Activated CD8-positive, alpha-beta memory T cell treated with anti-CD3 and anti-CD28 coated beads, Interleukin-2, amount 50 U/mL, for 1 hour (primary cell): ENCODE measurements at regions not wholly inside any gene's neighbourhood (a gene's known extent, or its start where the extent isn't known, plus 50 kb on each side); places are given as distances from the start of the nearest gene placed in this dataset.

ENCODE experiments used
- DNase-seq: peaks from one replicate; pipeline ENCODE4 v3.0.0-alpha.2; 2020; ENCODE audit errors: extremely low read depth

DNA sequence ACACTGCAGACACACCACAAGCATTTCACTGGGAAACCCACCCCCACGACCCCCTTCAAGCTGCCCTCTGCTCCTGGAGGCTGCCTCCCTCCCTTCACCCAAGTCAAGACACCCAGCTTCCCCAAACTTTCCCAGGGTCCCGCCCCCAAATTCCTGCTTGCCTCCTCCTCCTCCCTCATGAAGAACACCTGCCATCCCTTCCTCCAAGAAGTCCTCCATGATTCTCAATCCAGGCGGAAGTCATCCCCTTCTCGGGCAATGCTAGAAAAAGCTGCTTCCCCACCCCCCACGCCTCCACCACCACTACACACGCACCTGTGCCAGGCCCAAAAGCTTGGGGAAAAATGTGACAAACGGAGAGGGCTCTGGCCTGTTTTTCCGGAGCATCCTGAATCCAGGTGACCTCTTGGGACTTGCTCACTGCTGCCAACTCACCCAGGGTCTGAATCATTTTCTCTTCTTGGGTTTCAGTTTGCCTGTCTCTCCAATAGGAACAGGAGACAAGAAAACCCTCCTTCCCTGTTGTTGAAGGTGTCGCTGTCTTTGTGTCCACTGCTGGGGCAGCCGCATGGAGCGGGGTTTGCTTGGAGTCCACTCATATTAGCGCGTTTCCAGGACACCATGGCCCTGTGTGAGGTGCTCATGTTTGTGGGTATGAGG lies 101.0 kb upstream of the CASZ1 start:
- no peak for DNase-seq

DNA sequence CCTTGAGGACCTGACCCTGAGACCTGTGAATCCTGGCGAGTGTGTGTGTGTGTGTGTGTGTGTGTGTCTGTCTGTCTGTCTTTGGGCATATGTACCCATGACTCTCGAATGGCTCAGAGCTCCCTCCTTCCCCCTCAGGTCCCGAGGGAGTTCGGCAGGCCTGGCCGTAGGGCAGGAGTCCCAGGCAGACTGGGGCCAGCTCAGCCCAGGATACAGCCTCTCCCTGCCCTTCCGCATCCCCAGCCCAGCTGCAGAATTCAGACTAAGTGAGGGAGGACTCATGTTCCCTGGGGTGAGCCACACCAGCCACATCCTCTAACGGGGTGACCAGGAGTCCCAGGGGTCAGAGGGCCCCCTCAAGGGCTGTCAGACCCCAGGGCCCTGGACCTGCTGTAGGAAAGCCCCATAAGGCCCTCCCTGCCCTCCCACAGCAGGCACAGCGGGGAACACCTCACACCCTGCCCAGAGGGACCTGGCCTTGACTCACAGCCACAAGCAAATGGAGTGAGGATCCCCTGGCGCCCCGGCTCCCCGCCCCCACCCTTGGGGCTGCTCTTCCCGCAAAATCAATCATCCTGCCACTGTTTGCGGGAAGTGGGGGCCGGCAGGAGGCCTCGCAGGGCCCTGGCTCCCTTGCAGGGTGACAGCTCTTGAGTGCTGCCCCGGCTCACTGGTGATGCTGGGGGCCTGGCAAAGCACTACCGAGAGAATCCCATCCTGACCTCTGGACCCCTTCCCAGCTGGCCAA lies 101.7 kb upstream of the CASZ1 start:
- no peak for DNase-seq

DNA sequence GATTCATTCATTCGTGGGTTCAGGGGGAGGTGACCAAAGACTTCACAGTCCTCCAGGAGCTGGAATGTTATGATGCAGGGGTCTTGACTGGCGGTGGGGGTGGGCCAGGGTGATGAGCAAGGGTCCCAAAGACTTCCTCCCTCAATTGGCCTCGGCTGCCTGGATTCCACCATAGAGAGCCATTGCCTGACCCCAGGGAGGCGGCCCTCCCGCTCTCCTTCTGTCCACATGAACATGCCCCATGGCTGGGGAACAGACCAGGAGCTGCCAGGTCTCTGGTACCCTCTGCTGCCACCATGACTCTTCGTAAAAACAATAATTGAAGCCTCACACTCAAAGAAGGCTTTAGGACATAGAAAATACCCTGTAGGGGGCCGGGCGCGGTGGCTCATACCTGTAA lies 102.5 kb upstream of the CASZ1 start:
- DNase-seq, result no peak

DNA sequence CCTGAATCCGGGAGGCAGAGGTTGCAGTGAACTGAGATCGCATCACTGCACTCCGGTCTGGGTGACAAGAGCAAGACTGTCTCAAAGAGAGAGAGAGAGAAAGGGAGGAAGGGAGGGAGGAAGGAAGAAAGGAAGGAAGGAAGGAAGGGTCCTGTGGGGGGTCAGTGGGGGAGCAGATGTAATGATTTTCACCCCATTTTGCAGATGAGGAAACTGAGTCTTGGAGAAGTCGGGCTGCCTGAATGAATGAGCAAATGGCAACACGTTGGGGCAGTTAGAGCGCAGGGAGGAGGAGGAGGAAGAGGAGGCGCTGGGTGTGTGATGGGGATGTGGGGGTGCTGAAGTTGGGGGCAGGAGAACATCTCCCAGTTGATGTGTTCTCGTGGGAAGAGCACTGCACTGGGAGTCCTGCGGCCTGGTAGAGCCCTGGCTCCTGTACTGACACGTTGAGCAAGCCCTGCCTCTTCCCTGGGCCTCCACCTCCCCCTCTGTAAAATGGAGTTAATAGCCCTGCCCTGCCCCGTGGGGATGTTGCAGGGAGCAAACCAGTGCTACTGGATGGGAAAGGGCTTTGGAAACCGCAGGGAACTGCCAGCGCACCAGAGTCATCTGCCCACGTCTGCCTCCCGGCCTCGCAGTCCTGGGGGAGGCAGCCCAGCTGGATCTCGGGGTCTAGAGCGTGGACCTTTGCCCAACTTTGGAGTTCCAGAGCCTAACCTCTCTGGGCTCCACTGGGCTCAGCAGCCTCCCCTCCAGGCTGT lies 103.2 kb upstream of the CASZ1 start:
- no peak for DNase-seq

DNA sequence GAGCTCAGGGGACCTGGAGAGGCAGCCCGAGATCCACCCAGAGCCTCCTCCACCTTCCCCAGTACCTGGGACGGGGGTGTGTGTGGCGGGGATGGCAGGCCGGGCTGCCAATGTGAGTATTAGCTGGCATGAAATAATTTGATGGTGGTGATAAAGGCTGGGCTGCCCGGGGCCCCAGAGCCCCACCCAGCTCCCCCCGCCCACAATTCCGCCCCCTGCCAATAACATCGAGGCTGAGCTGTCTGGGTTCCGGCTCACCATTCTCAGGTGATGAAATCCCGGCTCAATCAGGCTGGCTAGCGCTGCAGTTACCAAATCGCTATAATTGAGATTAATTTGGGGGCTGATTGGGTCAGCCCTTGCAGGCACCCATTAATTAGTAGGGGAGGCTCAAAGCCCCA lies 103.8 kb upstream of the CASZ1 start:
- DNase-seq, result no peak

DNA sequence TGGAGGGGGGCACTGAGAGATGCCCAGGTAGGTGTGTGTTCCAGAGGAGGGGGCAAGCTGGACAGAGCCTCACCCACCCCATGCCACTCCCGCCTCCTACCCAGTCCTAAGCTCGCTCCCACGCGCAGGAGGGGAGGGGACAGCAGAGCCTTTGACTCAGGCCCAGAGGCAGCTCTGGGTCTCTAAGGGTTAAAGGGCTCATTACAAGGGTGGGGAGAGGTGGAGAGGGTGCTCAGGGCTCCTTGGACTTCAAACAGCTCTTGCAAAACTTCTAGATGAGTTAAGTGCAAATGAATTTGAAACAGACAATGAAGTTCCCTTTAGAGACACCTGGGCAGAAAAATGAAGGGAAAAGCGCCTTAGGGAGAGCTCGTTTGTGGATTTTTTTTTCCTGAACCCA lies 104.2 kb upstream of the CASZ1 start:
- DNase-seq, result no peak

DNA sequence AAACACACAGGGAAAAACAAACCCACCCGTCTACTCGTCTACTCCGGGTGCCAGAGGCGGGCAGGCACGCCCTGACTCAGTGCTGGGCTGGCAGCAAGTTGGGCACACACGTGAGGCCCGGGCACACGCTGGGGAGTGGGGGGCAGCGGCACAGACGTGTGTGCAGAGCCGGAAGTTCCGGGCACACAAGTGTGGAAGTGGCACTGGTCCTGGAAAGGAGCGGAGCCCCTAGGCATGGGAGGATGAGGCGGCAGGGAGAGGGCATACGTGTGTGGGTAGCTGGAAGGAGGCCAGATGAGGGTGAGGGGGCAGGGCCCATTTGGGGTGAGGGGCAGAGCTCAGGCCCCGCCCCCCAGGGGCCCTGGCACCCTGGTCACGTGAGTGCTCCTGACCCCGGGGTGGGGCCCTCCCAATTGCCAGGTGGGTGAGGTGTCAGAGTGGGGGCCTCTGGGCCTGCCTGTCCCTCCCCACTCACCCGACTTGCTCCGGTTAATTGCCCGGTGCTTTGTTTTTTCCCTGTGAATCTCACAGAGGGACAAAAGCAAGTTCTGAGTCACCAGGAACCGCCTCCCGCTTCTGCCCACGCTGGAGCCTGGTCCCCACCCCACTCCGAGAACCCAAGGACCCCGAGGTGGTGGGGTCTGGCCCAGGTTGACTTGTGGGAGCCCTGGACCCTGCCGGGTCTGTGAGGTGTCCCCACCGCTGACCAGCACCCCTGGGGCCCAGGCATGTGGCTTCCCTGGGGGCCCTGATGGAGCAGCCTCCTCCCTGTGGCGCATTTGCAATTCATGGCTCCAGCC lies 104.8 kb upstream of the CASZ1 start:
- no peak for DNase-seq

DNA sequence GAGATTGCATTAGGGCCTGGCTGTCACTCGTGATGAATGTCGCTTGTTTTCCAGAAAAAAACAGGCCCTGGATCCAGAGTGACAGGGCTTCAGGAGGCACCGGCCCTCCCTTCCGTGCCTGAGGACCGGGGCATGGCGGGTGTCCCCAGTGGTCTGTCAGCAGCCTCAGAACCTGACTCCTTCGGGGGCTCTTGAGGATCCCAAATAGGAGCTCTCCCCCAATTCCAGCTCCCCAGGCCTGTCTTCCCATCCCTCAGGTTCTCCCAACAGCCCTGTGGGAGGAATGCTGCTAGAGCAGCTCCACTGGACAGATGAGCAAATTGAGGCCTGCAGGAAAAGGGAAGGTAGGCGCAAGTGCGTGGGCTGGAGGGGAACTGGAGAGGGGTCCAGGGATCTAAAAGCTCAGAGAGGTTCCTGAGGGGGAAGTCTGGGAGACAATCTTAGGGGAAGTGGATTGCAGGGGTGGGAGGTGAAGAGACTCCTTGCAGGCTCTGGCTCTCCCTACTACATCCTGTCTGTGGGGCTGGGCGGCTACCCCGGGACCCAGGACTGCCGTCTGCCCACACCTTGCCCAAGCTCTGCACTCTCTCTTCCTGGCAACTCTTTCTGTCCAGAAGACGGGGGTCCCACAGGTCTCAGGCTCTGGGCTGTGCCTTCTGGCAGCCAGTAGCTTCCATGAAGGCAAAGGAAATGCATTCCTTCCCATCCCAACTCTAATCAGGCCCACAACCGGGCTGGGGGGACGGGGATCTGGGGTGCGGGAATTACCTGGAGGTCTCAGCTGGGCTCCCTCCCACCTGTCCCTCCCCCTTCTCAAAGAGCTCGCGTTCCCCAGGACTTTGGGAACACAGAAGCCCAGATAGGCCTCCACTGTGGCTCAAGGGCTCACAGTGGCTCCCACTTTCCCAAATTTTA lies 105.7 kb upstream of the CASZ1 start:
- DNase-seq, result no peak

DNA sequence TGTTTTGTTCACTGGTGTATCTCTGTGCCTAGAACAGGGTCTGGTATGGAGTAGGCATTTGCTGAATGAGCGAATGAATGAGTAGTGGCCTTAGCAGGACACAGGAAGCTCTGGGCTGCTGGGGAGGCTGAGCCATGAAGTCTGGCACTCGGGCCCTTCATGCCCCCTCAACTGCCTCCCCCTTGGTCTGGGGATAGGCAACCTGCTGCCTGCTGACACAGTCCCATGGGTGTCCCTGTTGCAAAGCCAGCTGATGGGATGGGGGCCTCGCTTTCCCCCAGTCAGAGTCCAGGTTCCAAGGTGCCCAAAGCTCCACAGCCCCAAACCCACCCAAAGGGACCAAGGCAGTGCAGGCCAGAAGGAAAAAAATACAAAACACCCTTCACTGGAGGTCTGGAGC lies 107.0 kb upstream of the CASZ1 start:
- DNase-seq, result no peak

DNA sequence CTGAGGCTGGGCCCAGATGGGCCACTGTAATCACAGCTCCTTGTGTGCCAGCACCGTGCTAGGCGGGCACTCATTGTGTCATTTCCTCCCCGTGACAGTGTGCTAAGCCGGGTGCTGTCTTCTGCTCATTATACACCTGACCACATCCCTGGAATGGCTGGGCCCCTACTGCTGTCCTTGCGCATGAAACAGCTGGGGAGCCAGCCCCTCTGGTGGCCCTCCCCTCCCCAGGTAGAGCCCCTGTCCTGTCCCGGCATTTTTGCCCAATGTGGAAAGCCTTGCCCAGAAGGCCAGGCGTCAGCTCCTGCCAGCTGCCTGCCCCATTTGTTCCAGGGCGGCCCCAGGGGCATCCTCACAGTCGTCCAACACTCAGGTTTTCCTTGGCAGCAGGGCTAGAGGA lies 107.4 kb upstream of the CASZ1 start:
- DNase-seq, result no peak

DNA sequence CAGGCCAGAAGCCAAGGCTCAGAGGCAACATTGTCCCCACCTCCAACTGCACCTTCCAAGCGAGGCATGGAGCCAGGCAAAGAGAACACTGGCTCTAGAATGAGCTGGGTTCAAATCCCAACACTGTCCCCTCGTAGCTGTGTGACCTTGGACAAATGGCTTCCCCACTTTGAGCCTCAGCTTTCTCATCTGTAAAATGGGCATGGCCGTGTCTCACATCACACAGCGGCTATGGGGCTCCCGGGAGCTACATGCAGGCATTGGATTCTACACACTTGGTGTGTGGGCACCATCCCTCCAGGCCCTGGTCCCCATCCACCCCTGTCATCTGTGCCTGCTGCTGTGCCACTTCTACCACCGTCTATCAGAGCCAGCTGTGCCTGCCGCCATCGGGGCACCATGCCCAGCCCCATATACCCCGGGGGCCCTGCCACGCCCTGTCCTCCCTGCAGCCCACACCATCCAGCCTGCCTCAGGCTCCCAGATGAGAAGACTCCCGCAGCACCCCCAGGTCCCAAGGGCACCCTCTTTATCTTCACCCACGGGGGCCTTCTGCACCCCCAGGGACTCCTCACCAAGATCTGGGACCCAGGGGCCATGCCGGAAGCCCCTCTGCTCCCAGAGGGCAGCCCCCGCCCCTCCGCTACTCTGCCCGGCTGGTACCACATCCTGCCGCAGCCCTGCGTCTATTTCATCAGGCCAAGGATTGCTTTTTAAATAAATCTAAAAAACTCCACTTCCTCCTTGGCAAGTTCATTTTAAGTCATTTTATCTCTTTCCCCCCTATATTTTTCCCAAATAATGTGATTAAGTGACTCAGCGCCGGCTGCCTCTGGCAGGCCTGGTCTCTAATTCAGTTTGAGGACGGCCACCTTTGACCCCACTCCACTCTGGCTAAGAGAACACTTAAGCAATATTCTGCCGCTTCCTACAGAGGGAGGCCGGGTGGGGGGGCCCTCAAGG lies 107.8 kb upstream of the TARDBP start:
- DNase-seq, result no peak

DNA sequence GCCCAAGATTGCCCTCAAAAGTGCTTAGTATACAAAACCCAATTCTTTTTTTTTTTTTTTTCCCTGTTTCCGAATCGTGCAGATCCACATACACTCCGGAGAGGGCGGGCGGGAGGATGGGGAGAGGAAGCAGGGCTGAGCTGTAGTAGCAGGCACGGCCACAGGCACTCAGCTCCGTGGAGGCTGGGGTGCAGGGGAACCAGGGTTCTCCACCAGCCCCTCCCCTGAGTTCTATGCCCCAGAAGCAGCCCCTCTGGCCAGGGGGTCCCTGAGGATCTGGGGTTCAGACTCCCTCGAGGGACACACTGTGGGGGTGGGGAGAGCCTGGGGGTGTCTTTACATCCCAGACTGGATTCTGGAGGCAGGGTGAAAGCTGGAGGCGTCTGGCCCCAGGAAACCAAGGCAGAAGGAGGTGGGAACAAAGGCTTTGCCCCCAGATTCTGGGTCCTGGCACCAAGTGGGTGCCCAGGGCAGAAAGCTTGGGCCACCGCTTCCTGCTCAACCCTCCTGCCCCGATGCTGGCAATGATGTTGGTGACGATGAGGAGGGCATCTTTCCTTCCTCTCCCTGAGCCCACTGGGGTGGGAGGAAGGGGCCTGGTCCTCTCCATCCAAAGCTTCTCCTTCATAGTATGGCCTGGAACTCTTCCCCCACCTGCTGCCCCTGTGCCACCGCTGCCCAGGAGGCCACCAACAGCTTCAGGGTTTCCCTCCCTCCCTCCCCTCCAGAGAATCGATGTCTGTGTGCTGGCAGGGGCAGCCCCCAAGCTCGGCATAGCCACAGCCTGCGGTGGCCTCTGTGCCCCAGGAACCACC lies 106.4 kb upstream of the TARDBP start:
- no peak for DNase-seq

DNA sequence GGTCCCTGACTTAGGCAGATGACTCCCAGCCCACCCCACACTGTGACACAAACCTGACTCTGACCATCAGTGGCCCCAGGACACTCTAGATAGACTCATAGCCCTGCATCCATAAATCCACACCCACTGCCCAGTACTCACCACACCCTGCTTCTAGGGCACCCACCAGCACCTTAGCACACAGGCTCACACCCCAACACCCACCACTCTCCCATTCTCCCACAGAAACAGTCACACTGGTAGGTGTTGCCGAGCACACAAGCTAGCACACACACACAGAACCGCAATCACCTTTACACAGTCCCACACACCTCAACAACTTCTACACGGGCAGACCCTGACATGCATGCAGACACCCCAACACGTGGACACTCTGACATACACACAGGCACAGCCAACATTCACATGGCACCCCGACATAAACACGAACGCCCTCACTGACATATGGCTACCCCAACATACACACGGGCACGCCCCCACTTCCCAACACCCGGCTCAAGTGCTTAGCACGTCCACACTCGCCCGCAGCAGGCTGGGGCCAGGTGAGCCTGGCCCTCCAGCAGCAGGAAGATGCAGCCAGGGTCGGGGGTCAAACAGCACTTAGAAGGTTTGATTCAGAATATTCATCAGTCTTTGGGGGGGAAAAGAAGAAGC lies 105.5 kb upstream of the TARDBP start:
- DNase-seq, result no peak

DNA sequence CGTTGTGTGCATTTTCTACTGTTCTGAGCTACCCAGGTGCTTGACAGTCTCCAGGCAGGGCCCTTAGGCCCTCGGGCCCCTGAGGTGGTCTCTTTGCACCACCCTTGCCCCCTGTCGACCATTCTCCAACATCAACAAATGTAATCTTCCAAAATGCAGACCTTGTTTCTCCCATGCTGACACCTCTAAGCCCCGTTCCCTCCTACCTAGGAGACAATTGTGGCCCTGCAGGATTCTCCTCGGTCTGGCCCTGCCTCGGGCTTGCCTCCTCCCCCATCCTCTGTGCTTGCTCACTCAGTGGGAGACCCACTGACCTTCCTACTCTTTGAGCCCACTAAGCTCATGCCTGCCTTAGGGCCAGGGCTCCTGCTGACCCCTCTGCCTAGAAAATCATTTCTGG lies 104.2 kb upstream of the TARDBP start:
- no peak for DNase-seq

DNA sequence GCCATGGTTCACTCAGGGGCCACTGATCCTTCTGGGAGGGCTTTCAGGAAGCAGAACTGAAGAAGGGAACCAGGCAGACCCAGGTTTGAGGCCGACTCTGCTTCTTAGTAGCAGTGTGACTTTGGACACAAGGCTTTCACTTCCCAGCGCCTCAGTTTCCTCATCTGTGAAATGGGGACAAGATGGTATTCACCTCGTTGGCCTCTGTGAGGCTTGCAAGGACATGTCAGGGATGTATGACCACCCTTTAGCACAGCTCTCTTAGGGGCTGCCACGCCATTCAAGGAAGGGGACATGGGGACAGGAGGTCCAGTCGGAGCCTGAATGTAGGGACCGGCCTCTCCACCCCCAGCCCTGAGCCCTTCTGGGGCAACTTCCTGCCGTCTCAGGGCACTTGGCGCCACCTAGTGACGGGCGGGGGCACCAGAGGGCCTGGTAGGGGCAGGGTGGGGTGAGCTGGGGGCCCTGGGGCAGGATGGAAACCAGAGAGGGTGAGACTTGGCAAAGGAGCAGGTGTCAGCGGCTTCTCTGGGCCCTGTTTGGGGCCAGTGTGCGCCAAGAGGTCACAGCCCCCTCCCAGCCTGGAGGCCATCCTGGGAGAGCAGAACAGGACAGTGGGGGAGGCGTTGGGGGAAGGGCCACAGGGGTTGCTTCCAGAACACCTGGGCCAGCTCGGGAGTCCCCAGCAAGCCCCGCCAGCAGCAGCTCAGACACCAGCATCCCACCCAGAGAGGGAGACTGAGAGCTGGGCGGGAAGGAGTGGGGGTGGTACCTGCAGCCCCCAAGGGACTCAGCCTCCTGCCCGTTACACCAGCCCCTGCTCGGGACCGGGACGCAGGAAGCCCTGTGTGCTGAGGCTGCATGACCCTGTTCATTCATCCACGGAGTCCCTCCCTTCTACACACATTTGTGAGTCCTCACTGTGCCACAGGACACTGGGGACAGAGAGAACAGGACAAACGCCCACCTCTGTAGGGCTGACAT lies 102.5 kb upstream of the TARDBP start:
- peak; percentile 21 for DNase-seq

DNA sequence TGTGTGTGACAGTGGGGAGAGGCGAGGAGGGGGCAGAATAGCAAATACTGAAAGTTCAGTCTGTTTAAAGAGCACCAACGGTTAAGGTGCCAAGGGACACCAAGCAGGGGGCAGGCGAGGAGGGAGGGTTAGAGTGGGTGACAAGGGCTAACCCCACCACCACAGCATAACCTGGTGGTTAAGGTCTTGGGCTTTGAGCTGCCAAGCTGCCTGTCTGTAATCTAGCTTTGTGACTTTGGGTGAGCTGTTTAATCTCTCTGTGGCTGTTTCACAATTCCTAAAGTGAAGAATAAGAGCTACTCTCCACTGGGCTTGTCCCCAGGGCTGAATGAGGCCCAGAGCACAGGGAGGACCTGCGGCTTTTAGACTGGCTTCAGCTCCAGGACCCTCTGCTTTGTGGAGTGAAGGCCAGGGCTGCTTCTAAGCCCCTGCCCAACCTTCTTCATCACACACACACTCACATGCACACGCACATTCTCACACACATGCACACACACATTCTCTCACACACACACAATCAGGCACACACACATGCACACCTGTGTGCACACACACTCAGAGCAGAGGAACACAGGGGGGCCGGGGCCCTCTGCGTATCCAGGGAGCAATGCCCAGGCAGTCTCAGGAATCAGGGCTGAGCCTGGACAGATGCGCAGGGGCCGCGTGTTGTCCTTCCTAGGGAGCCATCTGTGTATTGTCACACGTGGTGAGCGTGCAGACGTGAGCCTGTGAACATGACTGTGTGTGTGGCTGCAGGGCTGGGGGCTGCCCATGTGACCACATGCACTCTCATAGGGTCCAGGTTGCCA lies 101.6 kb upstream of the TARDBP start:
- DNase-seq, result no peak
